ENCODE measurements at regions not wholly inside any gene's neighbourhood (a gene's known extent, or its start where the extent isn't known, plus 50 kb on each side); places are given as distances from the start of the nearest gene placed in this dataset.

DNA sequence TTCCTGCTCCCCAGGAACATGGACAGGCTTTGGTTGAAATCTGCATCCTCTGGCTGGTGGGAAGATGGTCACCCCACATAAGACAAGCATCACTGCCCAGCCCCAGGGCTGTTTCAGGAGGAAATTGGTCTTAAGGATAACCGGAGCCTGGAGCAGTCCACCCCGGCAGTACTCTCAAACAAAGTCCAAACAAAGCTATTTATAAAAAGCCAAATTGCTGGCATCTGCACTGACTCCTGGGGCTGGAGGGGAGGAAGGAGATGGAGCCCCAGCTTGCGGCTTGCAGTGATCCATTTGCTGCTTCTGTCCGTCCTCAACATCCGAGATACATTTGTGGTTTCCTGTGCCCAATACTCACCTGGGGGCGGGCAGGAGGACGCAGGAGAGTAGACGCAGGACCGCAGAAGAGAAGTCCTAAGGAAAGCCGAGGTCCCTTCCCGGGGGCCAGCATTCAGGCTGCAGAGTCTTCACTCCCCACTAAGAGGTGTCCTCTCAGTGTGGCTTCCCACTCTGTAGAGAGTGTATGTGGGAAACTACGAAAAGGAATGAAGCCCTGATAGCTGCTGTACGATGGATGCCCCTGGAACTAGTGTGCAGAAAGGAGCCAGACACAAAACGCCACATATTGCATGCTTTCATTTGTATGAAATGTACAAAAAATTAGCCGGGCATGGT lies 107.3 kb upstream of the FGF3 start:
- no peak overlapping the region for H3K4me3 ChIP-seq (ENCODE audit: low read depth, low read length)
- H3K4me1 ChIP-seq = peaks cover 2% of the 10 kb centered on the region

DNA sequence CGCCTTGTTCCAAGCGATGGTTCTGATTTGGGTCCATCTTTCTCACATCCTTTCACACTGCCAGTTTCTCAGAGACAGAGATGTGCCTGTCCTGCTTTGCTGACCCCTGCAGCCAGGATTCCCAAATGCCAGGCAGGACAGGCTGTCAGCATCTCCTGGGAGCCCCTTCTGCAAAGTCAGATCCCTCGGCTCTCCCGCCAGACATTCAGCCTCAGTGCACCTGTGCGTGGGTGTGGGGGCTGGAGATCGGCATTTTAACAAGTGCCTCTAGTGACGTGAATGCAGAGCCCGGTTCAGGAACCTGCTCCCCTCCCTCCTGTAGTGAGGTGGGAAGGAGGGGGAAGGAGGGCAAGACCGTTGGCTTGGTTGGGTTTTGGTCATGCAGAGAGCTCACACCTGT lies 108.9 kb upstream of the FGF3 start:
- Histone ChIP-seq H3K27ac (no peak overlapping the region), H3K4me3 (ENCODE audit: low read depth, low read length) (no peak overlapping the region), H3K9ac (no peak overlapping the region), H3K4me2 (ENCODE audit: low read length) (no peak overlapping the region), H3K36me3 (ENCODE audit: control insufficient read depth, insufficient read depth, low read length) (no peaks in the 10 kb centered on the region), H2AFZ (no peak overlapping the region), H3K27me3 (ENCODE audit: control insufficient read depth, insufficient read depth, low read length) (no peaks in the 10 kb centered on the region), H3K79me2 (no peaks in the 10 kb centered on the region), H3K9me3 (ENCODE audit: control insufficient read depth, low read length) (no peaks in the 10 kb centered on the region), H3K4me1 (peaks cover 6% of the 10 kb centered on the region)
- TF ChIP-seq, protein P1, sequence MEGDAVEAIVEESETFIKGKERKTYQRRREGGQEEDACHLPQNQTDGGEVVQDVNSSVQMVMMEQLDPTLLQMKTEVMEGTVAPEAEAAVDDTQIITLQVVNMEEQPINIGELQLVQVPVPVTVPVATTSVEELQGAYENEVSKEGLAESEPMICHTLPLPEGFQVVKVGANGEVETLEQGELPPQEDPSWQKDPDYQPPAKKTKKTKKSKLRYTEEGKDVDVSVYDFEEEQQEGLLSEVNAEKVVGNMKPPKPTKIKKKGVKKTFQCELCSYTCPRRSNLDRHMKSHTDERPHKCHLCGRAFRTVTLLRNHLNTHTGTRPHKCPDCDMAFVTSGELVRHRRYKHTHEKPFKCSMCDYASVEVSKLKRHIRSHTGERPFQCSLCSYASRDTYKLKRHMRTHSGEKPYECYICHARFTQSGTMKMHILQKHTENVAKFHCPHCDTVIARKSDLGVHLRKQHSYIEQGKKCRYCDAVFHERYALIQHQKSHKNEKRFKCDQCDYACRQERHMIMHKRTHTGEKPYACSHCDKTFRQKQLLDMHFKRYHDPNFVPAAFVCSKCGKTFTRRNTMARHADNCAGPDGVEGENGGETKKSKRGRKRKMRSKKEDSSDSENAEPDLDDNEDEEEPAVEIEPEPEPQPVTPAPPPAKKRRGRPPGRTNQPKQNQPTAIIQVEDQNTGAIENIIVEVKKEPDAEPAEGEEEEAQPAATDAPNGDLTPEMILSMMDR (IDR thresholded peaks at IDR 0.05) = no peak

More for the DNA sequence above, 107.3 kb upstream of the FGF3 start:
- Histone ChIP-seq H3K9ac (no peak overlapping the region), H2AFZ (no peak overlapping the region), H3K27ac (no peak overlapping the region), H3K79me2 (no peaks in the 10 kb centered on the region), H3K4me2 (ENCODE audit: low read length) (no peak overlapping the region), H3K27me3 (ENCODE audit: control insufficient read depth, insufficient read depth, low read length) (no peaks in the 10 kb centered on the region), H3K9me3 (ENCODE audit: control insufficient read depth, low read length) (no peaks in the 10 kb centered on the region), H3K36me3 (ENCODE audit: control insufficient read depth, insufficient read depth, low read length) (no peaks in the 10 kb centered on the region)
- TF ChIP-seq, protein P1 (IDR thresholded peaks at IDR 0.05) = no peak

DNA sequence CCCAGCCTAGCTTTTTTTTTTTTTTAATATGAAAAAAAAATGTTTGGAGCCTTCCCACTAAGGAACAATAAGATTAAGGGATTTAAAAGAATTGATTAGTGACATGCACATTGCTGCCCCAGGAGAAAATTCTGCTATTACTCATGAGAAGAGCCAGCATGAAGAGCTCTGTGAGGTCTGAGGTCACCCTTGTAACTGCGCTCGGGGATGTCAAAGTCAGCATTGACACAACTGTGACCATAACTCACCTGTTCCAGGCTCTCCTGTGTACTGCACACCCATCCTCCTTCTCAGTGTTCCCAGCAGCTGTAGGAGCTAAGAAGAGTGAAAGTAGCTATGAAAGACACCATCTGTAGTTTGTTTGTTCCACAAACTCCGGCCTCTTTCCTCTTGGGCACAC lies 109.8 kb upstream of the FGF3 start:
- H3K4me3 ChIP-seq (ENCODE audit: low read depth, low read length) = no peak overlapping the region
- H3K79me2 ChIP-seq = no peaks in the 10 kb centered on the region
- no peak overlapping the region for H3K27ac ChIP-seq
- no peaks in the 10 kb centered on the region for H3K36me3 ChIP-seq (ENCODE audit: control insufficient read depth, insufficient read depth, low read length)
- no peaks in the 10 kb centered on the region for H3K9me3 ChIP-seq (ENCODE audit: control insufficient read depth, low read length)
- H3K4me2 ChIP-seq (ENCODE audit: low read length) = no peak overlapping the region
- H3K4me1 ChIP-seq = peaks cover 6% of the 10 kb centered on the region
- TF ChIP-seq, protein P1 (IDR thresholded peaks at IDR 0.05) = no peak
- no peak overlapping the region for H3K9ac ChIP-seq
- H3K27me3 ChIP-seq (ENCODE audit: control insufficient read depth, insufficient read depth, low read length) = no peaks in the 10 kb centered on the region
- H2AFZ ChIP-seq = no peak overlapping the region

DNA sequence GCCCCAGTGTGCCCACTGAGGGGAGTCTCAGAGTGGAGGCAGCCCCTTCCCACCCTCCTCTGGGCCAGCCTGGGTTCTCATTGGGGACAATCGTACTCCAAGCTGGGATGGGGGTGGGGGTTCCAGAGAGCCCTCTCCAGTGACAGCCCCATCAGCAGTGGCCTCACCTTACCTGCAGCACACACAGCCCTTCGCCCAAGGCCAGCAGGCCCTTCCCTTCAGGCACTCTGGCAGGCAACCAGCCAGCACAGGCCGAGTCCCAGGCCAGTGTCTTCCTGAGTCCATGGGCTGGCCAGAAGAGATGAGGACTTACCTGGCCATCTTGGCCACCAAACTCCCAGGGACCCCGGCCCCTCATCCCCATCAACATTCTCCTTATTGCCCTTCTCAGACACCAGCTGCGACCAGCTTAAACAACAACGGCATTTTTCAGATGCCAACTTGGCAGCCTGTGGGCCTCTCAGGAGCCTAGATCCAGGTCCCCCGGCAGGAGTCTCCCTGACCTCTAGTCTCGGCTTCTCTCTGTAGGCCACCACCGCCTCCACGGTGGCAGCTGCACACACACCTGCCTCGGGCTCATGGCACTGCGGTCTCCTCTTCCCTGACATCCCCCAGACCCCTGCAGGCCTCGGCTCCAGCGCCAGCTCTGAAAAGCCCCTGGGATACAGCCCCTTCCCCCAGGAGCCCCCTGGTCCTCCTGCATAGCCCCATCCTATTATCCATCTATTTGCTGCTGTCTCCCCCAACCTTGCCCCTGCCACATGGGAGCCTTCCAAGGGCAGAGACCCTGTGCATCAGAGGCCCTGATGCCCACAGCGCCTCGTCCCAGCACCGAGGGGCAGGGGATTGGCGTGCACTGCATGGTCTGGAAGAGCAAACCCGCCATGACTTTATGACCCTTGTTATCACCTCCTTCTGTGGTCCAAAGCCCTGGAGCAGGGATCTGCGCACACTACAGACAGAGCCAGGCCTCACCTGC lies 111.2 kb upstream of the FGF3 start:
- Histone ChIP-seq H3K9me3 (ENCODE audit: control insufficient read depth, low read length) (no peaks in the 10 kb centered on the region), H2AFZ (no peak overlapping the region), H3K9ac (no peak overlapping the region), H3K27me3 (ENCODE audit: control insufficient read depth, insufficient read depth, low read length) (no peaks in the 10 kb centered on the region), H3K79me2 (no peaks in the 10 kb centered on the region), H3K4me3 (ENCODE audit: low read depth, low read length) (no peak overlapping the region), H3K36me3 (ENCODE audit: control insufficient read depth, insufficient read depth, low read length) (no peaks in the 10 kb centered on the region), H3K4me2 (ENCODE audit: low read length) (no peak overlapping the region), H3K4me1 (peaks cover 6% of the 10 kb centered on the region), H3K27ac (no peak overlapping the region)
- TF ChIP-seq, protein P1 (IDR thresholded peaks at IDR 0.05) = no peak

Measured in parathyroid adenoma (tissue), 2 donors.